ENCODE measurements at regions not wholly inside any gene's neighbourhood (a gene's known extent, or its start where the extent isn't known, plus 50 kb on each side); places are given as distances from the start of the nearest gene placed in this dataset.

DNA sequence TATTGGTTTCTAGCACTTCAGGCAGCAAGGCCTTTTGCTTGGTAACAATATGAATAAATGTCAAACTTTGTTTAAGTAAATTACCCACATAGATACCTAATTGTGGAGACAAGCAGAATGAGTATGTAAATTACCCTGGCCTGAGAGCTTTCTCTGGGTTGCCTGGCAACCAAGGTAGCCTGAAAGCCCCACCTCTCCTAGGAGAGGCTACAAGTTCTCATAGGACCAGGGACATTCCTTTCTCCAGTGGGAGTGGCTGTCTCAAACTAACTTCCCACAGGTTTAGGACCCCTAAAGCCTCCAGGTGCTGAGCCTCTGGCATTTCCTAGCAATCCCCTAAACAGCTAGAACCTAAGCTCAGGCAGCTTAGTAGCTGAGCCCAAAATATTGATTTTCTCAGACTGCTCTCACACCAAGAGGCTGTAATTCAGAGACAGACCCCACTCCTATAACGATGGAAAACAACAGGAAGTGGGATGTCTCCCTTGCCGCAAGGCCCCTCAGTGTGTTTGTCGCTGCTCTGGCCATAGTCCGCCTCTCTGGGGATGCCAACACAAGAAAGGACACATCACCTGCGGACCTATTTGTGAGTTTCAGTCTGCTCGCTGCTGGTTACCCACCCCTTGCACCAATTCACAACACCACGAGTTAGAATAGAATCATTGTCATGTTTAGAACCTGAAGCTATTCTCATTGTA, 207.3 kb downstream of the DLEU7 start:
- TF ChIP-seq, protein P1, sequence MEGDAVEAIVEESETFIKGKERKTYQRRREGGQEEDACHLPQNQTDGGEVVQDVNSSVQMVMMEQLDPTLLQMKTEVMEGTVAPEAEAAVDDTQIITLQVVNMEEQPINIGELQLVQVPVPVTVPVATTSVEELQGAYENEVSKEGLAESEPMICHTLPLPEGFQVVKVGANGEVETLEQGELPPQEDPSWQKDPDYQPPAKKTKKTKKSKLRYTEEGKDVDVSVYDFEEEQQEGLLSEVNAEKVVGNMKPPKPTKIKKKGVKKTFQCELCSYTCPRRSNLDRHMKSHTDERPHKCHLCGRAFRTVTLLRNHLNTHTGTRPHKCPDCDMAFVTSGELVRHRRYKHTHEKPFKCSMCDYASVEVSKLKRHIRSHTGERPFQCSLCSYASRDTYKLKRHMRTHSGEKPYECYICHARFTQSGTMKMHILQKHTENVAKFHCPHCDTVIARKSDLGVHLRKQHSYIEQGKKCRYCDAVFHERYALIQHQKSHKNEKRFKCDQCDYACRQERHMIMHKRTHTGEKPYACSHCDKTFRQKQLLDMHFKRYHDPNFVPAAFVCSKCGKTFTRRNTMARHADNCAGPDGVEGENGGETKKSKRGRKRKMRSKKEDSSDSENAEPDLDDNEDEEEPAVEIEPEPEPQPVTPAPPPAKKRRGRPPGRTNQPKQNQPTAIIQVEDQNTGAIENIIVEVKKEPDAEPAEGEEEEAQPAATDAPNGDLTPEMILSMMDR (IDR thresholded peaks at IDR 0.05; ENCODE audit: poor library complexity), result no peak
- TF ChIP-seq EZH2phosphoT487 (IDR thresholded peaks at IDR 0.05; ENCODE audit: low read depth, severe bottlenecking, unreplicated experiment), result no peak

Data from hepatocyte (in vitro differentiated cells).